Type B pancreatic cell (in vitro differentiated cells): ENCODE measurements at regions not wholly inside any gene's neighbourhood (a gene's known extent, or its start where the extent isn't known, plus 50 kb on each side); places are given as distances from the start of the nearest gene placed in this dataset.

Experiments used
- DNase-seq: peaks from one replicate; pipeline ENCODE4 v3.0.0; 2021; ENCODE audit warnings: mixed read lengths; ENCODE audit not compliant: unreplicated experiment; ENCODE audit errors: extremely low spot score
- H3K27ac Mint-ChIP-seq: 2 replicates; pipeline ENCODE4 v1.8.0; 2021; ENCODE audit warnings: mild to moderate bottlenecking, mixed read lengths
- H3K27me3 Mint-ChIP-seq: 2 replicates; pipeline ENCODE4 v1.8.0; 2021; ENCODE audit warnings: mixed read lengths
- H3K36me3 Mint-ChIP-seq: 2 replicates; pipeline ENCODE4 v1.8.0; 2021; ENCODE audit warnings: mixed read lengths
- H3K4me1 Mint-ChIP-seq: one replicate; pipeline ENCODE4 v1.8.0; 2021; ENCODE audit warnings: mixed read lengths; ENCODE audit not compliant: unreplicated experiment
- H3K4me3 Mint-ChIP-seq: 2 replicates; pipeline ENCODE4 v1.8.0; 2021; ENCODE audit warnings: mild to moderate bottlenecking, mixed read lengths
- H3K9me3 Mint-ChIP-seq: 2 replicates; pipeline ENCODE4 v1.8.0; 2021; ENCODE audit warnings: mixed read lengths
- TF ChIP-seq, protein P1 (sequence below): fragments of 200-600 bp; sonication (generic); conservative IDR thresholded peaks from 2 replicates; pipeline ENCODE4 v1.5.0; 2021; ENCODE audit warnings: antibody characterized with exemption, mild to moderate bottlenecking

- TF ChIP-seq, protein P1, sequence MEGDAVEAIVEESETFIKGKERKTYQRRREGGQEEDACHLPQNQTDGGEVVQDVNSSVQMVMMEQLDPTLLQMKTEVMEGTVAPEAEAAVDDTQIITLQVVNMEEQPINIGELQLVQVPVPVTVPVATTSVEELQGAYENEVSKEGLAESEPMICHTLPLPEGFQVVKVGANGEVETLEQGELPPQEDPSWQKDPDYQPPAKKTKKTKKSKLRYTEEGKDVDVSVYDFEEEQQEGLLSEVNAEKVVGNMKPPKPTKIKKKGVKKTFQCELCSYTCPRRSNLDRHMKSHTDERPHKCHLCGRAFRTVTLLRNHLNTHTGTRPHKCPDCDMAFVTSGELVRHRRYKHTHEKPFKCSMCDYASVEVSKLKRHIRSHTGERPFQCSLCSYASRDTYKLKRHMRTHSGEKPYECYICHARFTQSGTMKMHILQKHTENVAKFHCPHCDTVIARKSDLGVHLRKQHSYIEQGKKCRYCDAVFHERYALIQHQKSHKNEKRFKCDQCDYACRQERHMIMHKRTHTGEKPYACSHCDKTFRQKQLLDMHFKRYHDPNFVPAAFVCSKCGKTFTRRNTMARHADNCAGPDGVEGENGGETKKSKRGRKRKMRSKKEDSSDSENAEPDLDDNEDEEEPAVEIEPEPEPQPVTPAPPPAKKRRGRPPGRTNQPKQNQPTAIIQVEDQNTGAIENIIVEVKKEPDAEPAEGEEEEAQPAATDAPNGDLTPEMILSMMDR, result no peak
- no peaks in the 10 kb centered on the region for H3K27me3 Mint-ChIP-seq
- no peaks in the 10 kb centered on the region for H3K36me3 Mint-ChIP-seq
- peaks cover 11% of the 10 kb centered on the region for H3K4me1 Mint-ChIP-seq
- H3K27ac Mint-ChIP-seq, result no peak overlapping the region
- no peak overlapping the region for H3K4me3 Mint-ChIP-seq
- H3K9me3 Mint-ChIP-seq, result no peaks in the 10 kb centered on the region
- no peak for DNase-seq
Observed at GRCh38 chr11:95494856-95495255, 263.9 kb upstream of the SESN3 start.

- no peak overlapping the region for H3K4me3 Mint-ChIP-seq
- no peaks in the 10 kb centered on the region for H3K9me3 Mint-ChIP-seq
- DNase-seq, result no peak
- no peak overlapping the region for H3K27ac Mint-ChIP-seq
- peaks cover 8% of the 10 kb centered on the region for H3K4me1 Mint-ChIP-seq
- no peaks in the 10 kb centered on the region for H3K36me3 Mint-ChIP-seq
- TF ChIP-seq, protein P1, result no peak
- H3K27me3 Mint-ChIP-seq, result no peaks in the 10 kb centered on the region
Observed at GRCh38 chr11:95494167-95494566, 263.2 kb upstream of the SESN3 start.

DNA sequence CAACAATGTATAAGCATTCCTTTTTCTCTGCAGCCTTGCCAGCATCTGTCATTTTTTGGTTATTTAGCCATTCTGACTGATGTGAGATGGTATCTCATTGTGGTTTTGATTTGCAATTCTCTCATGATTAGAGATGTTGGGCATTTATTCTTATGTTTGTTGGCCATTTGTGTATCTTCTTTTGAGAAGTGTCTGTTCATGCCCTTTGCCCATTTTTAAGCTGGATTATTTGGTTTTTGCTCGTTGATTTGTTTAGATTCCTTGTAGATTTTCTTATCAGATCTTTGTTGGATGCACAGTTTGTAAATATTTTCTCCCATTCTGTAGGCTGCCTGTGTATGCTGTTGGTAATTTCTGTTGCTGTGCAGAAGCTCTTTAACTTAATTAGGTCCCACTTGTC lies 259.6 kb upstream of the SESN3 start:
- Mint-ChIP-seq H3K36me3 (no peaks in the 10 kb centered on the region), H3K27ac (no peak overlapping the region), H3K4me1 (no peaks in the 10 kb centered on the region), H3K9me3 (no peaks in the 10 kb centered on the region), H3K4me3 (no peak overlapping the region), H3K27me3 (peaks cover 5% of the 10 kb centered on the region)
- TF ChIP-seq, protein P1, result no peak
- DNase-seq, result no peak

DNA sequence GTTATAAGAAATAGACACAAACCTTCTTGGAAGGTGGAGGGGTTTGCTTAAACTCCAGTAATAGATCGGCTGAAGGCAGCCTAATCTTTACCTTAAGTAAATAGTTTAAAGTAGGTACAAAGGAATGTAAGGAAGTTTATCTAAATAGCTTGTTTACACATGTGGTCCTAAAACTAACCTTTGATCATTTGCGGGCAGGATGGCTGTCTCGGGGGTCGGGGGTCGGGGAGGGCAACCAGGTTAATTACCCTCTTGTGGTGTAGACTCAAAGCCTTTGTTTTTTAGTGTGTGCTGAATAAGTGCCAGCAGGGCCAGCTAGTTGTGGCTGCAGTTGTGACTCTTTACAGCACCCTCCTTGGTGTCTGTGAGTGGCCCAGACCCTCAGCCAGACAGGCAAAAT lies 256.9 kb upstream of the SESN3 start:
- Mint-ChIP-seq H3K27me3 (peaks cover 5% of the 10 kb centered on the region), H3K27ac (no peak overlapping the region), H3K4me1 (peaks cover 6% of the 10 kb centered on the region), H3K4me3 (no peak overlapping the region), H3K9me3 (peaks cover 7% of the 10 kb centered on the region), H3K36me3 (no peaks in the 10 kb centered on the region)
- DNase-seq, result no peak
- TF ChIP-seq, protein P1, result no peak

GRCh38 chr11:95487391-95487790 lies 256.4 kb upstream of the SESN3 start:
- Mint-ChIP-seq H3K27me3 (peaks cover 5% of the 10 kb centered on the region), H3K36me3 (no peaks in the 10 kb centered on the region), H3K4me1 (peaks cover 6% of the 10 kb centered on the region), H3K4me3 (no peak overlapping the region), H3K27ac (no peak overlapping the region), H3K9me3 (peaks cover 7% of the 10 kb centered on the region)
- TF ChIP-seq, protein P1, result no peak
- DNase-seq, result no peak

DNA sequence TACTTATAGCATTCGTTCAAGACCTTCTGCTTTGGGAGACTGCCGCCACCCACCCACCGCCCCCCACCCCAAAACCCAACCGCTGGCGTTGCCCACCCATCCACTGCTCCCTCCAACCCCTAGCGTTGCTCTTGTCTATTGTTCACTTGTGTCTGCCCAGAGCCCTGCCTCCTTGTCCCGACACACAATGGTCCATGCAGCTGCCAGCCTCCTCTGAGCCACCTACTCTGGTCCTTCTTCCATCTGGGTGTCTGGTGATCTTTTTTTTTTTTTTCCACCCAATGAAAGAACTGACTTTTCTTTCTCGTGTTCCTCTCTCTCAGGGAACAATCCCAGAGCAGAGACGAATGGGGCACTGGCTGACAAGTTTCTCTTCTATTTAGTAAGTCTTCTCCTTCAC lies 256.0 kb upstream of the SESN3 start:
- Mint-ChIP-seq H3K4me3 (no peak overlapping the region), H3K27me3 (peaks cover 5% of the 10 kb centered on the region), H3K9me3 (peaks cover 7% of the 10 kb centered on the region), H3K4me1 (peaks cover 6% of the 10 kb centered on the region), H3K27ac (no peak overlapping the region), H3K36me3 (no peaks in the 10 kb centered on the region)
- DNase-seq, result no peak
- TF ChIP-seq, protein P1, result no peak
